ENCODE measurements at regions not wholly inside any gene's neighbourhood (a gene's known extent, or its start where the extent isn't known, plus 50 kb on each side); places are given as distances from the start of the nearest gene placed in this dataset.

- DNase-seq = no peak
Measured at GRCh38 chr2:180733330-180733729, 247.1 kb upstream of the UBE2E3 start.

GRCh38 chr2:180732337-180732736 lies 248.1 kb upstream of the UBE2E3 start:
- DNase-seq = no peak

- no peak for DNase-seq
Measured at GRCh38 chr2:180730976-180731375, 249.4 kb upstream of the UBE2E3 start.

GRCh38 chr2:180728928-180729559 lies 251.4 kb upstream of the UBE2E3 start:
- DNase-seq = no peak

- DNase-seq = no peak
Measured at GRCh38 chr2:180723712-180724111, 256.7 kb upstream of the UBE2E3 start.

- no peak for DNase-seq
Measured at GRCh38 chr2:180722551-180723239, 257.7 kb upstream of the UBE2E3 start.

GRCh38 chr2:180720829-180721228 lies 259.6 kb upstream of the UBE2E3 start:
- no peak for DNase-seq

- no peak for DNase-seq
Measured at GRCh38 chr2:180717588-180717987, 262.8 kb upstream of the UBE2E3 start.

GRCh38 chr2:180716186-180717180 lies 263.9 kb upstream of the UBE2E3 start:
- DNase-seq = no peak

GRCh38 chr2:180715044-180715443 lies 265.4 kb upstream of the UBE2E3 start:
- DNase-seq = peak; percentile 79 to 81

- DNase-seq = no peak
Measured at GRCh38 chr2:180709392-180710145, 270.8 kb upstream of the UBE2E3 start.

- DNase-seq = peak; percentile 26 to 28
Measured at GRCh38 chr2:180707884-180708205, 272.6 kb upstream of the UBE2E3 start.

GRCh38 chr2:180707175-180707883 lies 273.1 kb upstream of the UBE2E3 start:
- no peak for DNase-seq

GRCh38 chr2:180706694-180707093 lies 273.7 kb upstream of the UBE2E3 start:
- DNase-seq = no peak

- no peak for DNase-seq
Measured at GRCh38 chr2:180705551-180705950, 274.9 kb upstream of the UBE2E3 start.

GRCh38 chr2:180705122-180705521 lies 275.3 kb upstream of the UBE2E3 start:
- no peak for DNase-seq

- DNase-seq = no peak
Measured at GRCh38 chr2:180699657-180700361, 280.6 kb upstream of the UBE2E3 start.

GRCh38 chr2:180698668-180699067 lies 281.7 kb upstream of the UBE2E3 start:
- no peak for DNase-seq

GRCh38 chr2:180695586-180696401 lies 284.6 kb upstream of the UBE2E3 start:
- peak; percentile 44 to 63 for DNase-seq

All from NCI-H1930 (cell line).